ACHN (cell line): ENCODE measurements at regions not wholly inside any gene's neighbourhood (a gene's known extent, or its start where the extent isn't known, plus 50 kb on each side); places are given as distances from the start of the nearest gene placed in this dataset.
"Not testable (repeated sequence)": the region's sequence is repeated elsewhere in the genome, so short reads cannot be mapped to it uniquely, and the experiment has no call there.

ENCODE experiments used
- DNase-seq: peaks from one replicate; pipeline ENCODE4 v3.0.0-alpha.2; 2015
- in situ Hi-C: cut with HindIII; loops from 2 replicates; pipeline ENCODE4 v1.10.0; 2017; ENCODE audit warnings: low sequenced_read_pairs, low pct_ligation_motif_present, low pct_unique_long_range_greater_than_20kb

DNA sequence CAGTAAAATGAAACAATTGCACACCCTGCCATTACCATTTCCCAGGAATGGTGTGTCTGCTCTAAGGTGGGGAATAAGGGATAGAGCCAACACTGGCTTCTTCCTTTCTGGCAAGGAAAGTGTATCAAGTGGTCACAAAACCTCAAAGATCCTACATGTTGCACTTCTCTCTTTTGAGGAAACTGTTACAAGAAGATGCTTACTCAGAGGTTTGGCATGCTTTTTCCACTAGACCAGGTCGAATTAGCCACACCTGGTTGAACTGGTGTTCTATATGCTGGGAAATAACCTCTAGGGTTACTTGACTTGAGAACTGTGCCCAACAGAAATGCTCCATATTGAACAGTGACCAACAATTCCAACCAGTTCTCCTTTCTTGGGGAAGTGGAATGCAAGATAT is 102.9 kb downstream of the LRRN1 start:
- in situ Hi-C loops = no loop called here

DNA sequence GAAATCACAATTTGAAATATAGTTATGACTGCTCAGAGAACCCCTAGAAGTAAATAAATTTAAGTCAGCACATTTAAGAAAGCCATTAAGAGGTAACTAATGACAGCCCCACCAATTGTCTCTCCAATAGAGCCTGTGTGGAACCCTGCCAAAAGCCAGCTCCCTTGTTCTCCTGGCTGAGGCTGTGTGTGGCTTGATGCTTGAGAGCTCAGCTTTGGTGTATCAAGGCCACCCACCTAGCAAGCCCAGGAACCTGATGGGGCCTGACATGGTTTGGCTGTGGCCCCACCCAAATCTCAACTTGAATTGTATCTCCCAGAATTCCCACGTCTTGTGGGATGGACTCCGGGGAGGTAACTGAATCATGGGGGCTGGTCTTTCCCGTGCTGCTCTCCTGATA is 106.9 kb downstream of the LRRN1 start:
- DNase-seq = no peak
- in situ Hi-C loops = no loop called here

More for the DNA sequence above, 102.9 kb downstream of the LRRN1 start:
- DNase-seq = no peak

DNA sequence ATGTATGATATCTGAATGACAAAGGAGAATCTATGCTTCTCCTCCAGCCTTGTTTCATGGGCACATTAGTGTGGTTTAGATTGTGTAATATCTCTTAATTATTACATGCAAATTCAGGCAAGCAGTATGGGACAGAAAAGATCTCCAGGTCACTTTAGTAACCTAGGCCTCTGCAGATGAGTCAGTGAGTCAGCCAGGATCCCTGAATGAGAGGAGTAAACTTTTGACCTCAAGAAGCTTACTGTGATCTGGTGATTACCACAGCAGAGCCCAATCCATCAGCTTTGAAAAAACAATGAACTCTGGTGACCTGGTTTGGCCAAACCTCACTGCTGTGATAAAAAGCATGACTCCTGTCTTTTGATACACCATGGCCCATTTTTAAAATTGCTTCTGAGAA is 107.8 kb downstream of the LRRN1 start:
- in situ Hi-C loops = no loop called here

DNA sequence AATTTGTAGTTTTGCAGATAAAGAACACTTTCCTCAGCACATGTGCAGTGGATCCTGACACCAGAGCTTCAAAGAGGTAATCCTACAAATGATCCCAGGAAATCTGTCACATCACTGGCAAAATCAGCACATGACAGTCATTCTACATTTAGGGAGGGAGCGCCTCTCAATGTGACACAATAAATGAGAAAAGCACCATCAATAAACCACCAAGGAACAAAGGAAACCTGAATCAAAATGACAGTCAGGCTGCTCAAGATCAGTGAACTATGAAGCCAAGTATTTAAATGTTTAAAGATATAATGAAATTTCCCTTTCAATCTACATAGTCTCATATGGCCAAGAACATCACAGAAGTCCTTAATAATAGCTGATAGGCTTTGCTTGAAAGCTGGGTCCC is 119.5 kb downstream of the LRRN1 start:
- DNase-seq = no peak
- in situ Hi-C loops = no loop called here

More for the DNA sequence above, 107.8 kb downstream of the LRRN1 start:
- no peak for DNase-seq

DNA sequence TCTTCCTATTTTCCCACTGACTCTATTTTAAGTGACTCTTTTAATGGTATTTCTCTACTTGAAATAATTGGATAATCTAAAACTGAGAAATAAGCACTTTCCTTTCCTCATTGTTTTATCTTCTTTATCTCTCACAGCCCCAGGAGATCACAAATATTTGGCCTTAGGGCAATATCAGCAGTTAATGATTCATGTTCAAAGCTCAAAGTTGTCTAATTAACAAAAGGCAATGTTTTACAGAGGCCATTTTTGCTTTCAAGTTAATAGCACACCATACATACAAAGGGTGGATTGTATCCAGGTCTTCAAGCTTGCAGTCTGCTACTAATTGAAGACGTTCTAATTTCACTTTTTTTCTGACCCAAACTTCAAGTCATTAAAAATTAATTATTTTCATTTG is 120.1 kb downstream of the LRRN1 start:
- no peak for DNase-seq
- in situ Hi-C loops = no loop called here

DNA sequence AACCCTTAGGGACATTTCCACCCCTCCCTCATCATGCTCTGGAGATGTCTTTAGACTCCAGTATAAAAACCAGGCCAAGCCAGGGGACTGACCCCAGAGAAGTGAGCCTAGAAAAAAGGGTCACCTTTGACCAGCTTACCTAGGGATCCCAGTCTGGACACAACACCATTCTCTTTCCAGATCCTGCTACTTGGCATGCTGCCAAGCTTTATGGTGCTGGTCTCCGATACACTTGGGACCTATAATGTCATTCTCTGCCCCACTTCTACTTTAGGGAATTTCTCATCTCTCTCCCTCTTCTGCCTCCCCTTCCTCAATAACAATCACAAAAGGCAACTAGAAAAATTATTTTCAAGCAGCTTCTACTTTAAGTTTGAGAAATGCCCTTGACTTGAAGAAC is 124.4 kb downstream of the LRRN1 start:
- in situ Hi-C loops = no loop called here
- DNase-seq = no peak

DNA sequence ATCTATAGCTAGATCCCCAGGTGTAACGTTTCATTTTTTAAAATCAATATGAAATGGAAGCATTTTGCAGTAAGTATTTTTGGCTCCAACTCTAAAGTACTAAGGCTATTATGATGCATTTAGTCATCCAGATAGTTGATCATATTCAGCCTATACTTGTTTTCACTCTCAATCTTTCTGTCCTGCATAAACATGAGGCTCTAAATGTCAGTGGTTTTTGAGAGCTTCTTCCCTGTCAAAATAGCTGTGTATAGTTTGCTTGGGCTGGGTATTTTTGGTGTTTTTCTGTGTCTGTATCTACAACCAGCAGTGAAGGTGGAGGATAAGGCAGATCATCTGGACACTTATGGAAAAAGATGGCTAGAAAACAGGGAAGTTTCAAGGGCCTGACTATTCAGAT is 128.0 kb downstream of the LRRN1 start:
- in situ Hi-C loops = no loop called here
- no peak for DNase-seq

DNA sequence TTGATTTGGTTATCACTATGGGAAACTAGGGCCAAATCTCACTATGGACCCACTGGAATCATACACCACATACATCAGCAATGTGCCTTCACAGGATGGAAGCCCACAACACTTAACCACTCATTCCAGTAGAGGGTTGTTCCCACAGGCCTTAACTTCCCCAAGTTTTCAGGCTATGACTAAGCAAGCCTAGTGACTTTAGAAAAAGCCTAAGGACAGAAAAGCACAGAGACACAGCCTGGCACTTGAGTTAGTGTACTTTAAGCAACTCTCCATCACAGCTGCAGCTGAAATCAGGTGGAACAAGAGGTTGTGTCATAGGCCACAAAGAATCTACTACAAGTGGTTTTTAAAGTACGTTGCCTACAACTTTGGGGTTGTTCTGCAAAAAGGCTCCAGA is 128.7 kb downstream of the LRRN1 start:
- DNase-seq = no peak
- in situ Hi-C loops = no loop called here

DNA sequence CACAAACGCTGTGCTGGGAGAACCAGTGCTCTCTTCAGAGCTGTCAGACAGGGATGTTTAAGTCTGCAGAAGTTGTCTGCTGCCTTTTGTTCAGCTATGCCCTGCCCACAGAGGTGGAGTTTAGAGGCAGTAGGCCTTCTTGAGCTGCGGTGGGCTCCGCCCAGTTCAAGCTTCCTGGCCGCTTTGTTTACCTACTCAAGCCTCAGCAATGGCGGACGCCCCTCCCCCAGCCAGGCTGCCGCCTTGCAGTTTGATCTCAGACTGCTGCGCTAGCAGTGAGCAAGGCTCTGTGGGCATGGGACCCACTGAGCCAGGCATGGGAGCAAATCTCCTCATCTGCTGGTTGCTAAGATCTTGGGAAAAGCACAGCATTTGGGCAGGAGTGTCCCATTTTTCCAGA is 142.1 kb downstream of the LRRN1 start:
- in situ Hi-C loops = not testable (repeated sequence)

DNA sequence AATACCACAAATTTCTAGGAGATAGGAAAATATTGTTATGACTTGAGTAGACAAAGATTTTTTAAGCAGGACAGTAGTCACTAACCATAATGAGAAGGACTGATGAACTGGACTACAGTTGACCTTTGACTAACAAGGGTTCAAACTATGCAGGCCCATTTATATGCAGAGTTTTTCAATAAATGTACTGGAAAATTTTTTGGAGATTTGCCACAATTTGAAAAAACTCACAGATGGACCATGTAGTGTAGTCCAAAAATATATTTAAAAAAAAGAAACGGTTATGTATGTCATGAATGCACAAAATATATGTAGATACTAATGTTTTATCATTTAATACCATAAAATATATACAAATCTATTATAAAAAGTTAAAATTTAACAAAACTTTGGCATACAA is 151.8 kb downstream of the LRRN1 start:
- DNase-seq = no peak
- in situ Hi-C loops = no loop called here

More for the DNA sequence above, 142.1 kb downstream of the LRRN1 start:
- DNase-seq = not testable (repeated sequence)

DNA sequence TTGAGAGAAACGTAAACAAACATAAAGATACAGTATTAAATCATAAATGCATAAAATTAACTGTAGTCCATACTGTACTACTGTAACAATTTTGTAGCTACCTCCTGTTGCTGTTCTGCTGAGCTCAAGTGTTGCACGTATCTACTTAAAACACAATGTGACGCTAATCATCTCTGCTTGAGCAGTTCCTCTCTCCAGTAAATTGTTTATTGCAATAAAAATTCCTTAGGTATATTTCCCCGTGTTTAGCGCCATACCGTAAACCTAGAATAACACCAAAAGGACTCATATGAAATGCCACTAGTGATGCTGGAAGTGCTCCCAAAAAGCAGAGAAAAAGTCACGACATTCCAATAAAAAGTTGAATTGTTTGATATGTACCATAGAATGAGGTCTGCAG is 152.3 kb downstream of the LRRN1 start:
- in situ Hi-C loops = no loop called here
- DNase-seq = no peak

DNA sequence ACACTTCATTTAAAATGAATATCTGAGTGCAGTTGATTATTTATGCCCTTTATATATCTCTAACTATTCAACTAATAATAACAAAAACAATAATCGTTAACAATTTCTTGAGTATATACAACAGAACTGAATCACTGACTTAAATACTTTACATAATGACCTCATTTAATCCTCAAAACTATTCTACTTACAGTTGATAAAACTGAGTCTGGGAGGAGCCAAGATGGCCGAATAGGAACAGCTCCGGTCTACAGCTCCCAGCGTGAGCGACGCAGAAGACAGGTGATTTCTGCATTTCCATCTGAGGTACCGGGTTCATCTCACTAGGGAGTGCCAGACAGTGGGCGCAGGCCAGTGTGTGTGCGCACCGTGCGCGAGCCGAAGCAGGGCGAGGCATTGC is 163.6 kb downstream of the LRRN1 start:
- in situ Hi-C loops, DNase-seq: not testable (repeated sequence)

DNA sequence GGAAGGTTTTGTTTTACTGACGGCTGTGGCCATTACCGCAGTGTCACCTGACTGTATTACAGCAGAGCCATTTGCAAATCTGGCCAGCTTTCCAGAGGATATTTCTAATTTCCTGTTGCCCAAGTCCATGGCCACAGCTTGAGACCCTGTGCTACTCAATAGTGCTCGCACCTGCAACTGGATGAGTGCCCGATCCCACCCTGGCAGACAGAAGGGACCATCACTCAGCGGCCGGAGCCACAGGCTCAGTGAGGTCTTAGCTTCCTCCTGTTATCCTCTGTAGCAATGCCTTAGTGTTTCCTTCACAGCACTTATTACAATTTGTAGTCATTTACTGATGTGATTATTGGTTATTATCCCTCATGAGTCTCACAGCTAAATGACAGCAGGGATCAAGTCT is 184.8 kb downstream of the LRRN1 start:
- in situ Hi-C loops = no loop called here

DNA sequence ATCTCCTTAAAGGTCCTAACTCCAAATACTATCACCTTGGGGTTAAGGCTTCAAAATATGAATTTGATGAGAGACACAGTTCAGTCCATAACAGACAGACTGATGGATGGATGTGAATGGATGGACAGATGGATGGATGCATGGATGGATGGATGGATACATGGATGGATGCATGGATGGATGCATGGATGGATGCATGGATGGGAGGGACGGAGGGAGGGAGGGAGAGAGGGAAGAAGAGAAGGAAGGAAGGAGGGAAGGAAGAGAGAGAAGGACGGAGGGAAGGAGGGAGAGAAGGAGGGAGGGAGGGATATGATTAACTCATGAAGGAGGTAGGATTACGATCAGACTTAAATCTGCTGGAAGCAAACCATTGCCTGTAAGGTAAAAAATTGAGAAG is 192.4 kb downstream of the LRRN1 start:
- DNase-seq = no peak
- in situ Hi-C loops = no loop called here

More for the DNA sequence above, 184.8 kb downstream of the LRRN1 start:
- DNase-seq = no peak

DNA sequence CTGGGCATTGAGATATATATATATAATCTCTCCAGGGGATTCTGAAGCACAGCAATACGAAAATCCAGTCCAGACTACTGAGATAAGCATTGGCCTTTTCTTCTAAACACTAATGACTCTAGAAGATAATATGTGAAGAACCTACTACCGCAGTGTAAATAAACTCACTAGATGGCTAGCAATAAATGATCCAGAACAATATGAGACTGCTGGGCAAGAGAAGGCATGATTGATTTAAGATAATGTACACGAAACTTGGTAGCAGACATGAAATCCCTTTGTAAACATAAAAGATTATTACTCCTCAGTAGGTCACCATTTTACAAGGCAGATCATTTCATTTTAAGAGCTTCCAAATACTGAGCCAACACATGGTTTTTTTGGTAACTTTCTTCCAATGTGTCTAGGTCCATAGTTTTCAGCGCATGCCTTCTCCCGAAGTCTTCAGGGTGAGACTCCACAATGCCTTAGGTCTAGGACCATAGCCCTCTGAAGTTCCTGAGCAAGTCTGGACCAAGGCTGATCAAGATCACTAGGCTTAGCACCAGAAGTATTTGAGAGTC is 193.2 kb downstream of the LRRN1 start:
- no peak for DNase-seq
- in situ Hi-C loops = no loop called here

DNA sequence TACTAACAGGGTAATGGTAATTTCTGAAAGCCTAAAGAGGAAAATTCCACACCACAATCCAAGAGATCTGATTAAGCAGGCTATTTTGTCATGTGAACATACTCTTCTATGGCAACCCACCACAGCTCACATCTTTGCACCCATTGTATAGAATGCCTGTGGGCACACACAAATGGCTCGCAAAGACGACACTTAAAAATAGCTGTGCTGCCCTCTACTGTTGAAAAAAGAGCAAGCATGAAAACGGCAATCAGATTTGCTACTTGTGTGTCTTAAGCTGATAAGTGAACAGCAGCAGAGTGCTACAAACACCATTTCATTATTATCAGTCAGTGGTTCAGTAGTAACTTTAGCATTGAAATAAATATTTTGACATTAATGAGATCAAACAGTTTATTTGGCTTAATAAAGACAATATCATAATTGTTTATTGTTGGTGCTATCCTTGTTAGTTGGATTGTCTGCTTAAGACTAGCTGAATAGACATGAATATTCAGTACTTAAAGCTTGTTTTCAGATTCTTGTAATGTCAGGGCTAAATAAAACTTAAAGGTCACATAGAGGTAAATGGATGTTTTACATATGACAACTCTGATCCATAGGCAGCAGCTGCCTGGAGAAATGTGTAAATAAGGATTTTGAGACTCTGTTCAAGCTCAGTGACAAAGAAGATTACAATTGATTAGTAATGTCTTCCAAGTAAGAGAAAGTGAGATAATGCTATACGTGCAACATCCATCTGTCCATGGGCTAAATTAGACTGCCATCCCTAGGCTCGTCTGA is 199.1 kb downstream of the LRRN1 start:
- in situ Hi-C loops = no loop called here
- DNase-seq = peak; percentile 48

DNA sequence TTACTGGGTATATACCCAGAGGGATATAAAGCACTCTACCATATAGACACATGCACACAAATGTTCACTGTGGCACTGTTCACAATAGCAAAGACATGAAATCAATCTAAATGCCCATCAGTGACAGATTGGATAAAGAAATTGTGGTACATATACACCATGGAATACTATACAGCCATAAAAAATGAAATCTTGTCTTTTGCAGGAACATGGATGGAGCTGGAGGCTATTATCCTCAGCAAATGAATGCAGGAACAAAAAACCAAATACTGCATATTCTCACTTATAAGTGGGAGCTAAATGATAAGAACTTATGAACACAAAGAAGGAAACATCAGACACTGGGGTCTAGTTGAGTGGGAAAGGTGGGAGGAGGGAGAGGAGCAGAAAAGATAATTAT is 200.1 kb downstream of the LRRN1 start:
- DNase-seq, in situ Hi-C loops: not testable (repeated sequence)

DNA sequence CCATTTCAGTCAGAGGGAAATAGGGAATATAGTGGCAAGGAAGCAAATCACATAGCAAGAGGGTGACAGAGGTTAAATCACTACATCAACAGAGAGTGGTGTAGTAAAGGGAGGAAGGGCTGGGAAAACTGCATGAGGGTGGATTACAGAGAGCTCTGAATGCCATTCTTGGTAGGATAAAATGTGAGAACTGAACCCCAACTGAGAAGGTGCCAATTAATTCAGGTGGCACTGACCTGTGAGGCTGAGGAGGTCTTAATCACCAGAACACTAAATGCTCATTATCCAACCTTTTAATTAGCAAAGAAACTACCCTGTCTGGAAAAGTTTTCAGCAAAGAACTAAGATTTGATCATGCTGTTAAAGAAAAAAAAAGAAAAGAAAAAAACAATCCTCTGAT is 202.7 kb downstream of the LRRN1 start:
- in situ Hi-C loops = no loop called here
- DNase-seq = no peak

DNA sequence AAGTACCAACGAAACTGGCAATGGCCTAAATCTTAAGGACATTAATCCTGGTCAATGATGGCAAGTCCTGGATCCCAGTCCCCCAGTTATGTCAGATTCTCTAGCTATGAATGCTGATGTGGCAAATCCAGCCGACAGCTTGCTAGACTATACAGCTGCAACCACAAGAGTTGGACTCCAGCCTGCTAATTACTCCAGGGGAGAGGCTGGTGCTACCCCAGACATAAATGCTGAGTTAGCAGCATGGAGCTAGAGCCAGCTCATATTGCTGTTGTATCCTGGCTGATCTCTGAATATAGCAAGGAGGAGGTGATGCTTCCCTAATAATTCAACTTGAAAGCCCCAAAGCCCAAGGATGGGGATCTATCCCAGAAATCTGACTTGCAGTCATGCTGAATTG is 207.1 kb downstream of the LRRN1 start:
- in situ Hi-C loops = no loop called here
- no peak for DNase-seq

DNA sequence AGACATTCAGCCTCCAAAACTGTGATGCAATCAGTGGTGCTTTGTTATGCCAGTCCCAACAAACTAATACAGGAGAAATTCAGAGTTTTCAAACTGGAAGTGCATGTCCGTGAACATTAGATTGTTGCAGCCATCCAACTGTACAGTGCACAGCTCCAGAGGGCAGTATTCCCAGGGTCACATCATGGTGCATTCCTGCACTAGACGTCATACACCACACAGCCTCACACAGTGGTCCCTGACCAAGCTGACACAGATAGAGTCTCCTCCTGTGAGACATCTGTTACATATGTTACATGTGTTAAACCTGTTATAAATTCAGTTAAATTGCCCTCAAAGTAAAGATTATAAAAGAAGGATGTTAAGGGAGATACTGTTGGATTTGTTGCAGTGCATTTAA is 209.0 kb downstream of the LRRN1 start:
- no peak for DNase-seq
- in situ Hi-C loops = no loop called here
